Mucosa of descending colon (tissue), 3 donors: ENCODE measurements at regions not wholly inside any gene's neighbourhood (a gene's known extent, or its start where the extent isn't known, plus 50 kb on each side); places are given as distances from the start of the nearest gene placed in this dataset.
"Not testable (repeated sequence)": the region's sequence is repeated elsewhere in the genome, so short reads cannot be mapped to it uniquely, and the experiment has no call there.

Experiments
- ATAC-seq: fragments of 200-7000 bp; cut with Tn5 transposase; one replicate; pipeline ENCODE4 v1.9.1; 2020; ENCODE audit warnings: mild to moderate bottlenecking, moderate library complexity
- DNase-seq, 3 donors: peaks; one replicate each; pipeline ENCODE4 v3.0.0-alpha.2; 2020
- H3K36me3 ChIP-seq: fragments of 200-600 bp; one replicate; pipeline ENCODE4 v1.8.0; 2021; ENCODE audit warnings: low read depth, mild to moderate bottlenecking
- H3K4me1 ChIP-seq: fragments of 200-600 bp; one replicate; pipeline ENCODE4 v1.8.0; 2021; ENCODE audit warnings: low read depth, mild to moderate bottlenecking
- H3K4me3 ChIP-seq: fragments of 200-600 bp; one replicate; pipeline ENCODE4 v1.8.0; 2021; ENCODE audit warnings: mild to moderate bottlenecking
- H3K9me3 ChIP-seq: fragments of 200-600 bp; one replicate; pipeline ENCODE4 v1.8.0; 2021; ENCODE audit warnings: mild to moderate bottlenecking
- intact Hi-C, 2 donors: fragments of 100-400 bp; cut with DNase I in 1 of 2; cut with micrococcal nuclease in 1 of 2; formaldehyde crosslinking; loops; one replicate each; pipeline versions ENCODE4 v1.11.0 to v1.11.1; 2022; cut with DNase I, micrococcal nuclease
- TF ChIP-seq, protein P1 (sequence below): fragments of 200-600 bp; IDR thresholded peaks from one replicate; pipeline ENCODE4 v1.8.0; 2022; ENCODE audit warnings: antibody characterized with exemption, mild to moderate bottlenecking
- donor health status: DM: no; HTN: no; CAD: no; lungs with moderate emphysema.
- donor health status: DM: no; HTN: no; CAD: no.
- donor health status: DM: no; HTN: yes; CAD: no.

DNA sequence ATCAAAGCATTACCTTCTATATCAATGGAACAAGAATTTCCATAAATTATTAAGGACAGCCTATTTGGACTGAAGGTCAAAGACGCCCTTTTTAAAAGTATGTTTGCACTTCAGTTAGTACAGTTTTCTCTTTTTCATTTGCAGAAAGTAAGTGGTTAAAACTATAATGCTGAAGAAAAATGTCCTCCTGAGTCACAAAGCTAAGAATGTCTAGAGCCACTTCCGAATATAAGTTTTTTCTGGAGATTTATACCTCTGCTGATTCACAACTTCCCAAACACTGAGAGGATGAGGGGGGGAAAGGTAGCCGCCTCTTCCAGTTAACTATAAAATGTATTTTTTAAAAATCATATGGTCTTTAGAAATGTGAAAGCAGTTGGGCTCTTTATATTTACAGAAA, 84.9 kb downstream of the DUSP6 start:
- intact Hi-C loops: no loop called here
- Histone ChIP-seq H3K36me3 (no peaks in the 10 kb centered on the region), H3K9me3 (no peaks in the 10 kb centered on the region), H3K4me3 (no peak overlapping the region), H3K4me1 (no peaks in the 10 kb centered on the region)
- DNase-seq (no peak), ATAC-seq (no peak)
- TF ChIP-seq, protein P1, sequence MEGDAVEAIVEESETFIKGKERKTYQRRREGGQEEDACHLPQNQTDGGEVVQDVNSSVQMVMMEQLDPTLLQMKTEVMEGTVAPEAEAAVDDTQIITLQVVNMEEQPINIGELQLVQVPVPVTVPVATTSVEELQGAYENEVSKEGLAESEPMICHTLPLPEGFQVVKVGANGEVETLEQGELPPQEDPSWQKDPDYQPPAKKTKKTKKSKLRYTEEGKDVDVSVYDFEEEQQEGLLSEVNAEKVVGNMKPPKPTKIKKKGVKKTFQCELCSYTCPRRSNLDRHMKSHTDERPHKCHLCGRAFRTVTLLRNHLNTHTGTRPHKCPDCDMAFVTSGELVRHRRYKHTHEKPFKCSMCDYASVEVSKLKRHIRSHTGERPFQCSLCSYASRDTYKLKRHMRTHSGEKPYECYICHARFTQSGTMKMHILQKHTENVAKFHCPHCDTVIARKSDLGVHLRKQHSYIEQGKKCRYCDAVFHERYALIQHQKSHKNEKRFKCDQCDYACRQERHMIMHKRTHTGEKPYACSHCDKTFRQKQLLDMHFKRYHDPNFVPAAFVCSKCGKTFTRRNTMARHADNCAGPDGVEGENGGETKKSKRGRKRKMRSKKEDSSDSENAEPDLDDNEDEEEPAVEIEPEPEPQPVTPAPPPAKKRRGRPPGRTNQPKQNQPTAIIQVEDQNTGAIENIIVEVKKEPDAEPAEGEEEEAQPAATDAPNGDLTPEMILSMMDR: no peak

DNA sequence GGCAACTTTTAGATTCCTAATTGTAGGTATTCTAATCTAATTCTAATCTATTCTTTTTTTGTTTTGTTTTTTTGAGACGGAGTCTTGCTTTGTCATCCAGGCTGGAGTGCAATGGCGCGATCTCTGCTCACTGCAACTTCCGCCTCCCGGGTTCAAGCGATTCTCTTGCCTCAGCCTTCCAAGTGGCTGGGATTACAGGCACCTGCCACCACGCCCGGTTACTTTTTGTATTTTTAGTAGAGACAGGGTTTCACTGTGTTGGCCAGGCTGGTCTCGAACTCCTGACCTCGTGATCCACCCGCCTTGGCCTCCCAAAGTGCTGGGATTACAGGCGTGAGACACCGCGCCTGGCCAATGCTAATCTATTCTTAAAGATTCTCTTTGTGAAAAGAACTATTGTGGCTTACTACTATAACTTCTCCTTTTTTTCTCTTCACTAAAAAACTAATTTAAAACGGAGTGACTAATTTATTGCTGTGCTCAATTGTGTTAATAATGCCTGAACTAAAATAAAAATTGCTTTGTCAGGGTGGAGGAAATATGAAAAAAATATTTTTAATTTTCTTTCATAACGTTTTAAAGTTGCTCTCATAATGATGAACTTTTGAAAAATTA, 85.6 kb downstream of the DUSP6 start:
- ATAC-seq, H3K36me3 ChIP-seq, H3K4me3 ChIP-seq, H3K9me3 ChIP-seq, H3K4me1 ChIP-seq, DNase-seq, intact Hi-C loops: not testable (repeated sequence)

DNA sequence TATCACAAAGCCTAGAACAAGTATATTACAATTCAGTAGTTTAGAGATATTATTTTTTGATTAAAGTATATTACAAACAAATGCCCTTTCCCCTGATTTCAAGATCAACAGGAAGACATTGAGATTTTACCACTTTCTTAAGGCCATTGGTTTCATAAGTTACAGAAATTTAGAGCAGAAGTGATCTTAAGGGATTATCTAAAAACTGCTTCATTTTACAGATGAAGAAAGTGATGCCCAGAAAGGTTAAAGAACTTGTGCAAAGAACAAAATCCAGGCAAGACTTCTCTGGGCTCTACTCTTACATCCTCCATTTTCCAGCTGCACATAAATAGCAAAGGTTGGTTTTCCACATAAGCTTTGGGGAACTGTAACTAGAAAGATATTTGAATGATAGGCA, 87.5 kb downstream of the DUSP6 start:
- Histone ChIP-seq H3K4me1 (no peaks in the 10 kb centered on the region), H3K36me3 (no peaks in the 10 kb centered on the region), H3K9me3 (no peaks in the 10 kb centered on the region), H3K4me3 (no peak overlapping the region)
- ATAC-seq (no peak), DNase-seq (no peak)
- intact Hi-C loops: no loop called here
- TF ChIP-seq, protein P1: no peak

DNA sequence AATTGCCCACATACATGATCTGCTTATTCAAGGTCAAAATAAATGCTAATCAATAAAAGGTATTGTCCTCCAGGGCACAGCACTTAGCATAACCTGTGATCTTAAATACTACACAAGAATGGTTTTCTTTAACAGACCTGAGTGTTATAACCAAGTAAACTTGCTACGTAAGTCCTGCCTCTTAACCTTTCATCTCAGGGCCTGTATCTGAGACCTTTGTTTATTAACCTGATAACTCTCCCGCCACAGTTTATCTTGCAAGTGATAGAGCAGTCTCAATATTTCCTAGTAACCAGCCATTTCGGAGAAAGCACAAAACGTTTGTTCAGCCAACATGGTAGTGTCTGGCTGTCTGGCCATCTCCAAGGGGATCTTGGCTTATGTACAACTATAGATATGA, 88.4 kb downstream of the DUSP6 start:
- intact Hi-C loops: no loop called here
- ATAC-seq (no peak), DNase-seq (no peak)
- Histone ChIP-seq H3K4me3 (no peak overlapping the region), H3K9me3 (no peaks in the 10 kb centered on the region), H3K4me1 (no peaks in the 10 kb centered on the region), H3K36me3 (no peaks in the 10 kb centered on the region)
- TF ChIP-seq, protein P1: no peak

DNA sequence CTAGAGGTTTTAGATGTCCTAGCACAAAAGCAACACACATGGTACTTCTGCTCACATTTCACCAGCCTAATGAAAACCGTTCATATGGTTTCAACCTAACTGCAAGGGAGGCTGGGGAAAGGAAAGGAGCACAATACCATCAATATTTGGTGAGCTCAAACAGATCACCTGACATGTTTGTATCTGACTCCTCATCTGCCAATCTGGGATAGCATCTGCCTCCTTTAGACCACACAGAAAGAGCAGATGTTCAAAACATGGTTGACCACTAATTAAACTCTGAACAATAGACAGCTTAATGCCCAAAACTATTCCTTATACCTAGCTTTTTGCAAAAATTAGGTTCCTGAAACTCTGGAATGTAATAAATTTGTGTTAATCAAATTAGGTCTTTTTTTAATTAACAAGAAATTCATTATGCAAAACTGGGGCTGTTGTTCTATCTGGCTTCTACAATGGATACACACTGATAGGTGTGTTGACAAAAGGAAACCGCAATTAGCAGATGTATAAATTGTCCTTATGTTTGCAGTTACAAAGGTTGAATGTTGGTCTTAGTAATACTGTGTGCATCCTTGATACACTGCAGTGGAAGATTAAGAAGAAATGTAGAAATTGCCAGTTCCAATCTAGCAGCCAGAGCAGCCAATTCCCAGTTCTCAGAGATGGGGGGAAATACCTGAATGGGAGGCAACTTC, 89.3 kb downstream of the DUSP6 start:
- Histone ChIP-seq H3K9me3 (no peaks in the 10 kb centered on the region), H3K4me1 (no peaks in the 10 kb centered on the region), H3K4me3 (no peak overlapping the region), H3K36me3 (no peaks in the 10 kb centered on the region)
- TF ChIP-seq, protein P1: no peak
- ATAC-seq (no peak), DNase-seq (no peak)
- intact Hi-C loops: no loop called here

DNA sequence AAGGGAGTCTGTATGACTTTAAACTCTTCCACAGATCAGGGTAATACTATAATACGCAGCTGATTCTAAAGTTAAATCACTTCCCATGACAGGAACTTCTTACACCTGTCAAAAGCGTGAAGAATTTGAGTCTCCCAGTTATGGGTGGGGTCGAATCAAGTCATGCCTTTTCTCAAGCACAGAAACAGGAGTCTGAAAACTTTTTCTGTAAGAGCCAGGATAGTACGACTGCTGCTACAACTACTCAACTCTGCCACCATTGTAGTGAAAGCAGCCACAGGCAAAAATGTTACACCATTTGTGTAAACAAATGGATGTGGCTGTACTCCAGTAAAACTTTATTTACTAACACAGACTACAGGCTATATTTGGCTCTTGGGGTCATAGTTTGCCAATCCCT, 90.3 kb downstream of the DUSP6 start:
- H3K4me1 ChIP-seq: no peaks in the 10 kb centered on the region
- ATAC-seq (peak; percentile 42), DNase-seq (no peak)
- no peaks in the 10 kb centered on the region for H3K9me3 ChIP-seq
- intact Hi-C loops: no loop called here
- H3K4me3 ChIP-seq: no peak overlapping the region
- no peaks in the 10 kb centered on the region for H3K36me3 ChIP-seq
- TF ChIP-seq, protein P1: no peak
